Right atrium auricular region (tissue), 2 donors: ENCODE measurements at regions not wholly inside any gene's neighbourhood (a gene's known extent, or its start where the extent isn't known, plus 50 kb on each side); places are given as distances from the start of the nearest gene placed in this dataset.
"Not testable (repeated sequence)": the region's sequence is repeated elsewhere in the genome, so short reads cannot be mapped to it uniquely, and the experiment has no call there.

ENCODE experiments used
- DNase-seq: peaks from one replicate; pipeline ENCODE4 v3.0.0-alpha.2; 2019; ENCODE audit warnings: low spot score
- H3K27ac ChIP-seq, 2 donors: fragments of 200-600 bp; sonication (generic); 1 replicate in 1 of 2; 2 replicates in 1 of 2; pipeline ENCODE4 v1.5.1; 2016 to 2019
- H3K27me3 ChIP-seq, 2 donors: fragments of 200-600 bp; sonication (generic); one replicate each; pipeline versions ENCODE4 v1.5.1 to v1.6.0; 2017 to 2019
- H3K36me3 ChIP-seq: fragments of 200-600 bp; sonication (generic); one replicate; pipeline ENCODE4 v1.5.1; 2016
- H3K4me1 ChIP-seq, 2 donors: fragments of 200-600 bp; sonication (generic); one replicate each; pipeline versions ENCODE4 v1.5.1 to v1.6.0; 2017 to 2019
- H3K4me3 ChIP-seq, 2 donors: fragments of 200-600 bp; sonication (generic); 1 replicate in 1 of 2; 2 replicates in 1 of 2; pipeline ENCODE4 v1.5.1; 2017 to 2019; ENCODE audit warnings: mild to moderate bottlenecking in 1 of 2, moderate library complexity in 1 of 2
- H3K9me3 ChIP-seq, 2 donors: fragments of 200-600 bp; sonication (generic); one replicate each; pipeline ENCODE4 v1.5.1; 2019
- CTCF ChIP-seq, 2 donors: fragments of 200-600 bp; sonication (generic); IDR thresholded peaks; one replicate each; pipeline ENCODE4 v1.5.1; 2019; ENCODE audit warnings: antibody characterized with exemption in 2 of 2

- Histone ChIP-seq H3K36me3 (no peaks in the 10 kb centered on the region), H3K27ac (no peak overlapping the region), H3K9me3 (no peaks in the 10 kb centered on the region), H3K4me3 (no peak overlapping the region), H3K27me3 (no peaks in the 10 kb centered on the region), H3K4me1 (no peaks in the 10 kb centered on the region)
- TF ChIP-seq CTCF (IDR thresholded peaks at IDR 0.05): no peak
- DNase-seq: no peak
Observed at GRCh38 chr2:184041077-184041476, 557.3 kb upstream of the ZNF804A start.

- TF ChIP-seq CTCF (IDR thresholded peaks at IDR 0.05): no peak
Observed at GRCh38 chr2:184041777-184042176, 556.6 kb upstream of the ZNF804A start.

GRCh38 chr2:184047536-184047935, 550.8 kb upstream of the ZNF804A start:
- Histone ChIP-seq H3K9me3 (no peaks in the 10 kb centered on the region), H3K4me3 (no peak overlapping the region), H3K27ac (no peak overlapping the region), H3K27me3 (no peaks in the 10 kb centered on the region), H3K36me3 (no peaks in the 10 kb centered on the region), H3K4me1 (no peaks in the 10 kb centered on the region)
- DNase-seq: no peak
- no peak for TF ChIP-seq CTCF (IDR thresholded peaks at IDR 0.05)

More at GRCh38 chr2:184041777-184042176, 556.6 kb upstream of the ZNF804A start:
- no peaks in the 10 kb centered on the region for H3K4me1 ChIP-seq
- no peak overlapping the region for H3K27ac ChIP-seq
- H3K4me3 ChIP-seq: no peak overlapping the region
- no peaks in the 10 kb centered on the region for H3K36me3 ChIP-seq
- no peak for DNase-seq
- no peaks in the 10 kb centered on the region for H3K27me3 ChIP-seq
- no peaks in the 10 kb centered on the region for H3K9me3 ChIP-seq

- Histone ChIP-seq H3K9me3 (no peaks in the 10 kb centered on the region), H3K4me1 (no peaks in the 10 kb centered on the region), H3K27ac (no peak overlapping the region), H3K27me3 (no peaks in the 10 kb centered on the region), H3K4me3 (no peak overlapping the region), H3K36me3 (no peaks in the 10 kb centered on the region)
- no peak for DNase-seq
- TF ChIP-seq CTCF (IDR thresholded peaks at IDR 0.05): no peak
Observed at GRCh38 chr2:184049566-184049965, 548.8 kb upstream of the ZNF804A start.

- Histone ChIP-seq H3K27me3 (no peaks in the 10 kb centered on the region), H3K9me3 (no peaks in the 10 kb centered on the region), H3K4me3 (no peak overlapping the region), H3K27ac (no peak overlapping the region), H3K36me3 (no peaks in the 10 kb centered on the region), H3K4me1 (no peaks in the 10 kb centered on the region)
- TF ChIP-seq CTCF (IDR thresholded peaks at IDR 0.05): no peak
- DNase-seq: no peak
Observed at GRCh38 chr2:184053326-184053725, 545.0 kb upstream of the ZNF804A start.

- not testable (repeated sequence) for H3K4me1 ChIP-seq, DNase-seq
Observed at GRCh38 chr2:184054419-184054818, 543.9 kb upstream of the ZNF804A start.

More at GRCh38 chr2:184054419-184054818, 543.9 kb upstream of the ZNF804A start:
- not testable (repeated sequence) for H3K9me3 ChIP-seq, H3K4me3 ChIP-seq, H3K27me3 ChIP-seq, H3K36me3 ChIP-seq, H3K27ac ChIP-seq
